ENCODE measurements at regions not wholly inside any gene's neighbourhood (a gene's known extent, or its start where the extent isn't known, plus 50 kb on each side); places are given as distances from the start of the nearest gene placed in this dataset.

- TF ChIP-seq CTCF (IDR thresholded peaks at IDR 0.05) (no peak), EP300 (IDR thresholded peaks at IDR 0.05) (no peak), POLR2A (IDR thresholded peaks at IDR 0.05) (no peak)
These were observed 56.0 kb upstream of the RAI14 start for GRCh38 chr5:34600118-34600493.

Measured in suprapubic skin (tissue), 3 donors.